H1 (cell line): ENCODE measurements at regions not wholly inside any gene's neighbourhood (a gene's known extent, or its start where the extent isn't known, plus 50 kb on each side); places are given as distances from the start of the nearest gene placed in this dataset.

Experiments used
- RAD21 ChIP-seq, 2 experiments: IDR thresholded peaks in 1 of 2; conservative IDR thresholded peaks in 1 of 2; 2 replicates each; pipeline ENCODE4 v1.6.1; 2011; ENCODE audit warnings: low read depth in 2 of 2, low read length in 2 of 2, improper control_type of control experiment in 1 of 2, inconsistent platforms in 1 of 2, mild to moderate bottlenecking in 1 of 2, moderate library complexity in 1 of 2
- TEAD4 ChIP-seq: IDR thresholded peaks from 2 replicates; pipeline ENCODE4 v1.6.1; 2012; ENCODE audit warnings: low read depth, low read length, inconsistent platforms, mixed read lengths
- TF ChIP-seq, protein P1 (sequence below), 3 experiments: IDR thresholded peaks; 1 replicate in 2 of 3; 2 replicates in 1 of 3; pipeline versions ENCODE4 v1.5.1 to v1.6.1; 2011; ENCODE audit warnings: low read length in 3 of 3, mild to moderate bottlenecking in 3 of 3, inconsistent platforms in 2 of 3, low read depth in 1 of 3, moderate library complexity in 1 of 3; ENCODE audit not compliant: insufficient read depth in 1 of 3; ENCODE audit errors: control extremely low read depth in 1 of 3

GRCh38 chr1:193699261-193699660, 512.8 kb upstream of the B3GALT2 start:
- TF ChIP-seq TEAD4 (no peak), RAD21 (IDR thresholded peaks at IDR 0.05 in 1 of 2, conservative IDR thresholded peaks at IDR 0.05 in 1 of 2; ENCODE audit: low read depth in 2 of 2, low read length in 2 of 2) (no peak)
- TF ChIP-seq, protein P1, sequence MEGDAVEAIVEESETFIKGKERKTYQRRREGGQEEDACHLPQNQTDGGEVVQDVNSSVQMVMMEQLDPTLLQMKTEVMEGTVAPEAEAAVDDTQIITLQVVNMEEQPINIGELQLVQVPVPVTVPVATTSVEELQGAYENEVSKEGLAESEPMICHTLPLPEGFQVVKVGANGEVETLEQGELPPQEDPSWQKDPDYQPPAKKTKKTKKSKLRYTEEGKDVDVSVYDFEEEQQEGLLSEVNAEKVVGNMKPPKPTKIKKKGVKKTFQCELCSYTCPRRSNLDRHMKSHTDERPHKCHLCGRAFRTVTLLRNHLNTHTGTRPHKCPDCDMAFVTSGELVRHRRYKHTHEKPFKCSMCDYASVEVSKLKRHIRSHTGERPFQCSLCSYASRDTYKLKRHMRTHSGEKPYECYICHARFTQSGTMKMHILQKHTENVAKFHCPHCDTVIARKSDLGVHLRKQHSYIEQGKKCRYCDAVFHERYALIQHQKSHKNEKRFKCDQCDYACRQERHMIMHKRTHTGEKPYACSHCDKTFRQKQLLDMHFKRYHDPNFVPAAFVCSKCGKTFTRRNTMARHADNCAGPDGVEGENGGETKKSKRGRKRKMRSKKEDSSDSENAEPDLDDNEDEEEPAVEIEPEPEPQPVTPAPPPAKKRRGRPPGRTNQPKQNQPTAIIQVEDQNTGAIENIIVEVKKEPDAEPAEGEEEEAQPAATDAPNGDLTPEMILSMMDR (IDR thresholded peaks at IDR 0.05; ENCODE audit: control extremely low read depth in 1 of 3, insufficient read depth in 1 of 3, low read depth in 1 of 3, low read length in 3 of 3), result no peak
